ENCODE measurements at regions not wholly inside any gene's neighbourhood (a gene's known extent, or its start where the extent isn't known, plus 50 kb on each side); places are given as distances from the start of the nearest gene placed in this dataset.

GRCh38 chr1:166221316-166221715, 54.5 kb upstream of the FAM78B start:
- Histone ChIP-seq H3K36me3 (ENCODE audit: low read depth) (no peaks in the 10 kb centered on the region), H3K27ac (no peak overlapping the region), H3K4me3 (no peak overlapping the region), H4K20me1 (ENCODE audit: insufficient read depth) (no peaks in the 10 kb centered on the region), H3K27me3 (replicated peaks; ENCODE audit: insufficient read depth) (no peaks in the 10 kb centered on the region), H3K9me3 (ENCODE audit: low read depth) (peaks cover 9% of the 10 kb centered on the region), H3K9me2 (ENCODE audit: insufficient read depth) (no peaks in the 10 kb centered on the region), H3K4me2 (ENCODE audit: unreplicated experiment) (no peak overlapping the region), H3F3A (ENCODE audit: insufficient read depth) (no peaks in the 10 kb centered on the region), H3K9ac (no peak overlapping the region), H3K4me1 (ENCODE audit: insufficient read depth) (no peaks in the 10 kb centered on the region), H3K79me2 (ENCODE audit: insufficient read depth) (no peaks in the 10 kb centered on the region), H2AFZ (no peak overlapping the region)
- TF ChIP-seq EZH2 (IDR thresholded peaks at IDR 0.05; ENCODE audit: insufficient read depth, poor library complexity, severe bottlenecking) (no peak), EZH2phosphoT487 (IDR thresholded peaks at IDR 0.05; ENCODE audit: insufficient read depth, low read depth) (no peak)
- in situ Hi-C loops (cut with MboI), result no loop called here
- no peak for DNase-seq
- WGBS, 2 experiments (ENCODE audit: low coverage in 1 of 2, low lambda C conversion rate in 2 of 2, missing lambda C conversion rate in 2 of 2), result 5 to 7% methylated on average over 1 of the region's 1 CpG

DNA sequence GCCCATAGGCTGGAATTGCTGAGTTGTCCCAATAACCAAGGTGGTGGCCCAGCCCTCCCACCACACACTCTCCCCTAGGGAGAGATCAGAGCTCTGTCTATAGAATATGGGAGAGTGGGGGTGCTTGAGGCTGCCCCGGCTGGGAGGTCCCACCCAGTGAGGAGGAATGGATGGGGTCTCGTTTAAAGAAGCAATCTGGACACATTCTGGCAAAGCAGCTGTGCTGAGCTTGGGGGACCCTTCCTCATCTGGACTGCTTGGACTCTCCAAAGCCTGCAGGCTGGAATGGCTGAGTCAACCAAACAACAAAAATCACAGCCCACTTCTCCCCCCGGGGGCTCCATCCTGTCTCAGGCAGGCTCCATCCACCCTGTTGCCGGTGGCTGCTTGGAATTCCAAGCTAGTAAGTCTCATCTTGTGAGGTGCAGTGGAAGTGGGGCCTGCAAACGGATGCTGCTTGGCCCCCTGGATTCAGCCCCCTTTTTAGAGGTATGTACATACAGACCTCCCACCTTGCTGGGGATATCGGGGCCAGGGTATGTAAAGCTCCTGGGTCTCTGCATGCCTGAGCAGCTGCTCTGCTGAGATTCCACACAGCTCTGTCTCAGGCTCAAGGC, 67.1 kb upstream of the FAM78B start:
- H3K4me3 ChIP-seq, result no peak overlapping the region
- no peaks in the 10 kb centered on the region for H3F3A ChIP-seq (ENCODE audit: insufficient read depth)
- in situ Hi-C loops (cut with MboI), result no loop called here
- H3K9me2 ChIP-seq (ENCODE audit: insufficient read depth), result no peaks in the 10 kb centered on the region
- H3K27ac ChIP-seq, result no peak overlapping the region
- H3K36me3 ChIP-seq (ENCODE audit: low read depth), result no peaks in the 10 kb centered on the region
- no peaks in the 10 kb centered on the region for H3K9me3 ChIP-seq (ENCODE audit: low read depth)
- no peak overlapping the region for H2AFZ ChIP-seq
- no peak overlapping the region for H3K9ac ChIP-seq
- H4K20me1 ChIP-seq (ENCODE audit: insufficient read depth), result no peaks in the 10 kb centered on the region
- TF ChIP-seq EZH2 (IDR thresholded peaks at IDR 0.05; ENCODE audit: insufficient read depth, poor library complexity, severe bottlenecking) (no peak), EZH2phosphoT487 (IDR thresholded peaks at IDR 0.05; ENCODE audit: insufficient read depth, low read depth) (no peak)
- no peak for DNase-seq
- H3K4me2 ChIP-seq (ENCODE audit: unreplicated experiment), result no peak overlapping the region
- 19 to 32% methylated on average over 5 to 6 of the region's 6 CpGs for WGBS, 2 experiments (ENCODE audit: low coverage in 1 of 2, low lambda C conversion rate in 2 of 2, missing lambda C conversion rate in 2 of 2)
- H3K27me3 ChIP-seq (replicated peaks; ENCODE audit: insufficient read depth), result no peaks in the 10 kb centered on the region
- H3K79me2 ChIP-seq (ENCODE audit: insufficient read depth), result no peaks in the 10 kb centered on the region
- H3K4me1 ChIP-seq (ENCODE audit: insufficient read depth), result no peaks in the 10 kb centered on the region

DNA sequence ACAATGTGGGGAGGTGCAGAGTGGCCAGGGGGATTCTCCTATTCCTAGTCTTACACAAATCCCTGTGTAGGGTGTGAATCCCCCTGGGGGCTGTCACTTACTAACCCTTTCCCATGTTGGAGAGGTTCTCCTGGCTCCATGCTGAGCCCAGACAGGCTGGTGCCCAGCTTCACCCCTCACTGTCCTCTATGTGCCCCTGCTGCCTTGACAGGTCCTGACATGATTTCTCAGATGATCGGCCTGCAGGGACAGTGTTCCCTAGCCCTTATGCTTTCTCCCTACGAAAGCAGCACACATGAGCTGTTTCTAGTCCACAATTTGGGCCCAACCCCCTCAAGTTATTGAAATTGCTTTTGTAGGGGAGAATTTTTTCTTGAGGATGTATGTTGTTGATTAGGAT, 68.9 kb upstream of the FAM78B start:
- Histone ChIP-seq H3K79me2 (ENCODE audit: insufficient read depth) (no peaks in the 10 kb centered on the region), H3K4me3 (no peak overlapping the region), H3K9me3 (ENCODE audit: low read depth) (no peaks in the 10 kb centered on the region), H3K4me1 (ENCODE audit: insufficient read depth) (no peaks in the 10 kb centered on the region), H4K20me1 (ENCODE audit: insufficient read depth) (no peaks in the 10 kb centered on the region), H3K4me2 (ENCODE audit: unreplicated experiment) (no peak overlapping the region), H3F3A (ENCODE audit: insufficient read depth) (no peaks in the 10 kb centered on the region), H3K27me3 (replicated peaks; ENCODE audit: insufficient read depth) (no peaks in the 10 kb centered on the region), H3K9me2 (ENCODE audit: insufficient read depth) (no peaks in the 10 kb centered on the region), H3K9ac (no peak overlapping the region), H3K27ac (no peak overlapping the region), H3K36me3 (ENCODE audit: low read depth) (no peaks in the 10 kb centered on the region), H2AFZ (no peak overlapping the region)
- TF ChIP-seq EZH2phosphoT487 (IDR thresholded peaks at IDR 0.05; ENCODE audit: insufficient read depth, low read depth) (no peak), EZH2 (IDR thresholded peaks at IDR 0.05; ENCODE audit: insufficient read depth, poor library complexity, severe bottlenecking) (no peak)
- WGBS, 2 experiments (ENCODE audit: low coverage in 1 of 2, low lambda C conversion rate in 2 of 2, missing lambda C conversion rate in 2 of 2), result 18 to 27% methylated on average over 2 of the region's 2 CpGs
- no peak for DNase-seq
- in situ Hi-C loops (cut with MboI), result no loop called here

- Histone ChIP-seq H3K9ac (no peak overlapping the region), H3K4me2 (ENCODE audit: unreplicated experiment) (no peak overlapping the region), H3K9me2 (ENCODE audit: insufficient read depth) (no peaks in the 10 kb centered on the region), H3K36me3 (ENCODE audit: low read depth) (no peaks in the 10 kb centered on the region), H4K20me1 (ENCODE audit: insufficient read depth) (no peaks in the 10 kb centered on the region), H3K27me3 (replicated peaks; ENCODE audit: insufficient read depth) (no peaks in the 10 kb centered on the region), H3K4me1 (ENCODE audit: insufficient read depth) (no peaks in the 10 kb centered on the region), H3K27ac (no peak overlapping the region), H3K79me2 (ENCODE audit: insufficient read depth) (no peaks in the 10 kb centered on the region), H3K4me3 (no peak overlapping the region), H2AFZ (no peak overlapping the region), H3K9me3 (ENCODE audit: low read depth) (no peaks in the 10 kb centered on the region), H3F3A (ENCODE audit: insufficient read depth) (no peaks in the 10 kb centered on the region)
- WGBS, 2 experiments (ENCODE audit: low coverage in 1 of 2, low lambda C conversion rate in 2 of 2, missing lambda C conversion rate in 2 of 2), result 6 to 17% methylated on average over 1 of the region's 1 CpG
- TF ChIP-seq EZH2phosphoT487 (IDR thresholded peaks at IDR 0.05; ENCODE audit: insufficient read depth, low read depth) (no peak), EZH2 (IDR thresholded peaks at IDR 0.05; ENCODE audit: insufficient read depth, poor library complexity, severe bottlenecking) (no peak)
- in situ Hi-C loops (cut with MboI), result no loop called here
- no peak for DNase-seq
These were observed 70.9 kb upstream of the FAM78B start for GRCh38 chr1:166237675-166238074.

Data from GM23248 (cell line).